ENCODE measurements at regions not wholly inside any gene's neighbourhood (a gene's known extent, or its start where the extent isn't known, plus 50 kb on each side); places are given as distances from the start of the nearest gene placed in this dataset.

DNA sequence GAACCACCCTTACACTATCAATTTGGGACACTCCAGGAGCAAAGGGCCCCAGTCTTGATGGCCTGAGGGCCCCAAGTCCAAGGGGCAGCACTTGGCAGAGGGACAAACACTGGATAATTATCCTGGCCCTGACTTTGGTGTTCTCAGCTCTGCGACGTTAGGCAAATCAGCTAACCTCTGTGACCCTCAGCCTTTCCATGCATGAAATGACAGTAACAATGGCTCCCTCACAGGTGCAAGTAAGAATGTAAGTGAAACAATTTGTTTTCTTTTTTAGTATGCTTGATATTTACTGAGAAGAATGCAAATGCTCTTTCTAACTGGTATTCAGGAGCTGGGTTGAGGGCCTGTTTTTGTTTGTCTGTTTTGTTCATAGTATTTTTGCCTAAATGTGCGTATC is 61.6 kb upstream of the PRDX6 start:
- H2BK120ac ChIP-seq (ENCODE audit: low read depth, low read length) = no peak overlapping the region
- H3K36me3 ChIP-seq (ENCODE audit: control insufficient read depth, insufficient read depth, low read length) = no peaks in the 10 kb centered on the region
- H3K18ac ChIP-seq (ENCODE audit: low read length) = no peak overlapping the region
- H3K4me3 ChIP-seq (ENCODE audit: low read length) = no peak overlapping the region
- no peaks in the 10 kb centered on the region for H3K4me1 ChIP-seq (ENCODE audit: control insufficient read depth, low read depth, low read length)
- H3K27ac ChIP-seq (ENCODE audit: low read depth, low read length) = no peak overlapping the region
- no peak overlapping the region for H3K4me2 ChIP-seq (ENCODE audit: low read length)
- no CpG with 5 or more reads among the region's 3 CpGs for WGBS (ENCODE audit: extremely low coverage, insufficient coverage, low lambda C conversion rate)
- H4K5ac ChIP-seq (ENCODE audit: low read length) = no peak overlapping the region
- H3K56ac ChIP-seq (ENCODE audit: low read length) = no peak overlapping the region
- H3K4ac ChIP-seq (ENCODE audit: low read depth, low read length) = no peak overlapping the region
- no peaks in the 10 kb centered on the region for H3K27me3 ChIP-seq (ENCODE audit: insufficient read depth, low read length, poor library complexity)
- no peak overlapping the region for H3K9ac ChIP-seq (ENCODE audit: low read length)
- no peak for DNase-seq
- H3K23ac ChIP-seq (ENCODE audit: low read length) = no peak overlapping the region
- H2BK15ac ChIP-seq (replicated peaks; ENCODE audit: low read depth) = no peak overlapping the region
- no peak overlapping the region for H4K8ac ChIP-seq (ENCODE audit: low read depth, low read length)
- H3K79me2 ChIP-seq (ENCODE audit: control insufficient read depth, insufficient read depth, low read length) = no peaks in the 10 kb centered on the region
- no peaks in the 10 kb centered on the region for H3K79me1 ChIP-seq (ENCODE audit: low read length)
- H2AK5ac ChIP-seq (ENCODE audit: low read length) = no peak overlapping the region
- no peak overlapping the region for H2BK5ac ChIP-seq (ENCODE audit: low read length)

- Histone ChIP-seq H3K27me3 (ENCODE audit: insufficient read depth, low read length, poor library complexity) (no peaks in the 10 kb centered on the region), H3K4me1 (ENCODE audit: control insufficient read depth, low read depth, low read length) (no peaks in the 10 kb centered on the region), H3K27ac (ENCODE audit: low read depth, low read length) (no peak overlapping the region), H3K4me2 (ENCODE audit: low read length) (no peak overlapping the region), H4K8ac (ENCODE audit: low read depth, low read length) (no peak overlapping the region), H2AK5ac (ENCODE audit: low read length) (no peak overlapping the region), H2BK5ac (ENCODE audit: low read length) (no peak overlapping the region), H2BK120ac (ENCODE audit: low read depth, low read length) (no peak overlapping the region), H3K4ac (ENCODE audit: low read depth, low read length) (no peak overlapping the region), H3K79me1 (ENCODE audit: low read length) (no peaks in the 10 kb centered on the region), H3K9ac (ENCODE audit: low read length) (no peak overlapping the region), H3K36me3 (ENCODE audit: control insufficient read depth, insufficient read depth, low read length) (no peaks in the 10 kb centered on the region), H3K23ac (ENCODE audit: low read length) (no peak overlapping the region), H3K56ac (ENCODE audit: low read length) (no peak overlapping the region), H4K5ac (ENCODE audit: low read length) (no peak overlapping the region), H3K18ac (ENCODE audit: low read length) (no peak overlapping the region), H3K4me3 (ENCODE audit: low read length) (no peak overlapping the region), H2BK15ac (replicated peaks; ENCODE audit: low read depth) (no peak overlapping the region), H3K79me2 (ENCODE audit: control insufficient read depth, insufficient read depth, low read length) (no peaks in the 10 kb centered on the region)
- no CpG with 5 or more reads among the region's 5 CpGs for WGBS (ENCODE audit: extremely low coverage, insufficient coverage, low lambda C conversion rate)
- DNase-seq = no peak
Observed at GRCh38 chr1:173415905-173416450, 61.2 kb upstream of the PRDX6 start.

GRCh38 chr1:173417563-173417962 is 59.6 kb upstream of the PRDX6 start:
- Histone ChIP-seq H2BK15ac (replicated peaks; ENCODE audit: low read depth) (no peak overlapping the region), H2BK5ac (ENCODE audit: low read length) (no peak overlapping the region), H3K4ac (ENCODE audit: low read depth, low read length) (no peak overlapping the region), H2BK120ac (ENCODE audit: low read depth, low read length) (no peak overlapping the region), H3K27me3 (ENCODE audit: insufficient read depth, low read length, poor library complexity) (no peaks in the 10 kb centered on the region), H3K4me1 (ENCODE audit: control insufficient read depth, low read depth, low read length) (no peaks in the 10 kb centered on the region), H3K27ac (ENCODE audit: low read depth, low read length) (no peak overlapping the region), H3K4me3 (ENCODE audit: low read length) (no peak overlapping the region), H3K79me2 (ENCODE audit: control insufficient read depth, insufficient read depth, low read length) (no peaks in the 10 kb centered on the region), H3K79me1 (ENCODE audit: low read length) (no peaks in the 10 kb centered on the region), H3K36me3 (ENCODE audit: control insufficient read depth, insufficient read depth, low read length) (no peaks in the 10 kb centered on the region), H3K23ac (ENCODE audit: low read length) (no peak overlapping the region), H3K4me2 (ENCODE audit: low read length) (no peak overlapping the region), H4K8ac (ENCODE audit: low read depth, low read length) (no peak overlapping the region), H2AK5ac (ENCODE audit: low read length) (no peak overlapping the region), H3K18ac (ENCODE audit: low read length) (no peak overlapping the region), H3K56ac (ENCODE audit: low read length) (no peak overlapping the region), H3K9ac (ENCODE audit: low read length) (no peak overlapping the region), H4K5ac (ENCODE audit: low read length) (no peak overlapping the region)
- WGBS (ENCODE audit: extremely low coverage, insufficient coverage, low lambda C conversion rate) = no CpG with 5 or more reads among the region's 1 CpG
- no peak for DNase-seq

- H3K23ac ChIP-seq (ENCODE audit: low read length) = no peak overlapping the region
- H2AK5ac ChIP-seq (ENCODE audit: low read length) = no peak overlapping the region
- H3K79me2 ChIP-seq (ENCODE audit: control insufficient read depth, insufficient read depth, low read length) = no peaks in the 10 kb centered on the region
- no peak overlapping the region for H4K5ac ChIP-seq (ENCODE audit: low read length)
- no peak for DNase-seq
- no peak overlapping the region for H3K18ac ChIP-seq (ENCODE audit: low read length)
- H3K56ac ChIP-seq (ENCODE audit: low read length) = no peak overlapping the region
- no peaks in the 10 kb centered on the region for H3K79me1 ChIP-seq (ENCODE audit: low read length)
- H3K9ac ChIP-seq (ENCODE audit: low read length) = no peak overlapping the region
- no peak overlapping the region for H3K27ac ChIP-seq (ENCODE audit: low read depth, low read length)
- H3K27me3 ChIP-seq (ENCODE audit: insufficient read depth, low read length, poor library complexity) = no peaks in the 10 kb centered on the region
- no peak overlapping the region for H4K8ac ChIP-seq (ENCODE audit: low read depth, low read length)
- H3K36me3 ChIP-seq (ENCODE audit: control insufficient read depth, insufficient read depth, low read length) = no peaks in the 10 kb centered on the region
- H3K4me1 ChIP-seq (ENCODE audit: control insufficient read depth, low read depth, low read length) = no peaks in the 10 kb centered on the region
- H3K4ac ChIP-seq (ENCODE audit: low read depth, low read length) = no peak overlapping the region
- H2BK120ac ChIP-seq (ENCODE audit: low read depth, low read length) = no peak overlapping the region
- no peak overlapping the region for H2BK5ac ChIP-seq (ENCODE audit: low read length)
- no CpG with 5 or more reads among the region's 11 CpGs for WGBS (ENCODE audit: extremely low coverage, insufficient coverage, low lambda C conversion rate)
- H3K4me2 ChIP-seq (ENCODE audit: low read length) = no peak overlapping the region
- H3K4me3 ChIP-seq (ENCODE audit: low read length) = no peak overlapping the region
- no peak overlapping the region for H2BK15ac ChIP-seq (replicated peaks; ENCODE audit: low read depth)
Observed at GRCh38 chr1:173418107-173418985, 58.8 kb upstream of the PRDX6 start.

GRCh38 chr1:173420330-173420806 is 56.8 kb upstream of the PRDX6 start:
- peak; percentile 94 for DNase-seq
- Histone ChIP-seq H3K36me3 (ENCODE audit: control insufficient read depth, insufficient read depth, low read length) (no peaks in the 10 kb centered on the region), H3K4ac (ENCODE audit: low read depth, low read length) (no peak overlapping the region), H2BK120ac (ENCODE audit: low read depth, low read length) (no peak overlapping the region), H3K79me2 (ENCODE audit: control insufficient read depth, insufficient read depth, low read length) (no peaks in the 10 kb centered on the region), H3K27ac (ENCODE audit: low read depth, low read length) (no peak overlapping the region), H3K79me1 (ENCODE audit: low read length) (no peaks in the 10 kb centered on the region), H3K56ac (ENCODE audit: low read length) (peak overlapping the region; percentile 61), H3K23ac (ENCODE audit: low read length) (no peak overlapping the region), H3K27me3 (ENCODE audit: insufficient read depth, low read length, poor library complexity) (no peaks in the 10 kb centered on the region), H3K9ac (ENCODE audit: low read length) (peak overlapping the region; percentile 6), H3K4me1 (ENCODE audit: control insufficient read depth, low read depth, low read length) (peaks cover under 1% of the 10 kb centered on the region), H4K8ac (ENCODE audit: low read depth, low read length) (no peak overlapping the region), H3K4me2 (ENCODE audit: low read length) (no peak overlapping the region), H2AK5ac (ENCODE audit: low read length) (no peak overlapping the region), H2BK5ac (ENCODE audit: low read length) (no peak overlapping the region), H4K5ac (ENCODE audit: low read length) (no peak overlapping the region), H3K18ac (ENCODE audit: low read length) (no peak overlapping the region), H2BK15ac (replicated peaks; ENCODE audit: low read depth) (no peak overlapping the region), H3K4me3 (ENCODE audit: low read length) (no peak overlapping the region)
- no CpG with 5 or more reads among the region's 7 CpGs for WGBS (ENCODE audit: extremely low coverage, insufficient coverage, low lambda C conversion rate)
